Adrenal gland (tissue), 5 donors: ENCODE measurements at regions not wholly inside any gene's neighbourhood (a gene's known extent, or its start where the extent isn't known, plus 50 kb on each side); places are given as distances from the start of the nearest gene placed in this dataset.

ENCODE experiments used
- POLR2A ChIP-seq, 2 donors: fragments of 450-650 bp; IDR thresholded peaks; one replicate each; pipeline ENCODE4 v1.6.1; 2017; ENCODE audit warnings: antibody characterized with exemption in 2 of 2, mild to moderate bottlenecking in 2 of 2, moderate library complexity in 1 of 2
- TF ChIP-seq, protein P1 (sequence below), 6 experiments: fragments of 450-650 bp in 4 of 6; fragments of 200-600 bp in 2 of 6; sonication (generic) in 1 of 6; IDR thresholded peaks; 1 replicate in 5 of 6; 2 replicates in 1 of 6; pipeline versions ENCODE4 v1.5.1 to v1.8.0; 2016 to 2021; ENCODE audit warnings: antibody characterized with exemption in 6 of 6, mild to moderate bottlenecking in 2 of 6, moderate library complexity in 1 of 6
- donor health status: DM: no; HTN: no; CAD: no.

DNA sequence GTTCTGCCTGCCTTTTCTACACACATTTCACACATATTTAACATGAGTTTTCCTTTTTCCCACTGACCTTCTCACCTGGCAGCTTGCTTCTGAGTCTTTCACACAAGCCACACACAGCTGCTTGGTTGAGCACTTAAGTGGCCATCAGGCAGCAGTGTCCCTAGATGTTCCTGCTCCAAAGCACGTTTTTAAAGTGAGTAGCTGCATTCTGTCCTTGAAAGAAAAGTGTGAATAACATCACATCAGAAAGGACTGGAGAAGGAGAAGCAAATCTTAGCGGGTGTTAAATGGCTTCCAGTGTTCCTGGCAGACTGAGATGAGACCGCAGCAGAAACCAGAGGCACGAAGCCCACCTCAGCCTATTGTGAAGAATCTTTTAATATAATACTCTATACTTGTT is 209.2 kb upstream of the IRX4 start:
- TF ChIP-seq, protein P1, sequence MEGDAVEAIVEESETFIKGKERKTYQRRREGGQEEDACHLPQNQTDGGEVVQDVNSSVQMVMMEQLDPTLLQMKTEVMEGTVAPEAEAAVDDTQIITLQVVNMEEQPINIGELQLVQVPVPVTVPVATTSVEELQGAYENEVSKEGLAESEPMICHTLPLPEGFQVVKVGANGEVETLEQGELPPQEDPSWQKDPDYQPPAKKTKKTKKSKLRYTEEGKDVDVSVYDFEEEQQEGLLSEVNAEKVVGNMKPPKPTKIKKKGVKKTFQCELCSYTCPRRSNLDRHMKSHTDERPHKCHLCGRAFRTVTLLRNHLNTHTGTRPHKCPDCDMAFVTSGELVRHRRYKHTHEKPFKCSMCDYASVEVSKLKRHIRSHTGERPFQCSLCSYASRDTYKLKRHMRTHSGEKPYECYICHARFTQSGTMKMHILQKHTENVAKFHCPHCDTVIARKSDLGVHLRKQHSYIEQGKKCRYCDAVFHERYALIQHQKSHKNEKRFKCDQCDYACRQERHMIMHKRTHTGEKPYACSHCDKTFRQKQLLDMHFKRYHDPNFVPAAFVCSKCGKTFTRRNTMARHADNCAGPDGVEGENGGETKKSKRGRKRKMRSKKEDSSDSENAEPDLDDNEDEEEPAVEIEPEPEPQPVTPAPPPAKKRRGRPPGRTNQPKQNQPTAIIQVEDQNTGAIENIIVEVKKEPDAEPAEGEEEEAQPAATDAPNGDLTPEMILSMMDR (IDR thresholded peaks at IDR 0.05) = no peak
- no peak for TF ChIP-seq POLR2A (IDR thresholded peaks at IDR 0.05)
